ENCODE measurements at regions not wholly inside any gene's neighbourhood (a gene's known extent, or its start where the extent isn't known, plus 50 kb on each side); places are given as distances from the start of the nearest gene placed in this dataset.

GRCh38 chr6:168968228-168968627, 285.4 kb downstream of the THBS2 start:
- no peak for TF ChIP-seq CTCF (IDR thresholded peaks at IDR 0.05; ENCODE audit: insufficient read depth, low read depth, low read length, missing control alignments)
- no peak overlapping the region for H3K4me3 ChIP-seq (ENCODE audit: low read length)
- peak; percentile 1 for DNase-seq (ENCODE audit: low read depth)

GRCh38 chr6:168967281-168967925, 286.2 kb downstream of the THBS2 start:
- TF ChIP-seq CTCF (IDR thresholded peaks at IDR 0.05; ENCODE audit: insufficient read depth, low read depth, low read length, missing control alignments) = no peak
- no peak for DNase-seq (ENCODE audit: low read depth)
- no peak overlapping the region for H3K4me3 ChIP-seq (ENCODE audit: low read length)

GRCh38 chr6:168964138-168964835, 289.4 kb downstream of the THBS2 start:
- H3K4me3 ChIP-seq (ENCODE audit: low read length) = no peak overlapping the region
- DNase-seq (ENCODE audit: low read depth) = no peak
- TF ChIP-seq CTCF (IDR thresholded peaks at IDR 0.05; ENCODE audit: insufficient read depth, low read depth, low read length, missing control alignments) = no peak

- DNase-seq (ENCODE audit: low read depth) = no peak
- TF ChIP-seq CTCF (IDR thresholded peaks at IDR 0.05; ENCODE audit: insufficient read depth, low read depth, low read length, missing control alignments) = no peak
- no peak overlapping the region for H3K4me3 ChIP-seq (ENCODE audit: low read length)
Measured at GRCh38 chr6:168962886-168963285, 290.8 kb downstream of the THBS2 start.

- TF ChIP-seq CTCF (IDR thresholded peaks at IDR 0.05; ENCODE audit: insufficient read depth, low read depth, low read length, missing control alignments) = no peak
- no peak for DNase-seq (ENCODE audit: low read depth)
- no peak overlapping the region for H3K4me3 ChIP-seq (ENCODE audit: low read length)
Measured at GRCh38 chr6:168961264-168961656, 292.4 kb downstream of the THBS2 start.

- no peak for TF ChIP-seq CTCF (IDR thresholded peaks at IDR 0.05; ENCODE audit: insufficient read depth, low read depth, low read length, missing control alignments)
- no peak for DNase-seq (ENCODE audit: low read depth)
- H3K4me3 ChIP-seq (ENCODE audit: low read length) = no peak overlapping the region
Measured at GRCh38 chr6:168960551-168961263, 292.9 kb downstream of the THBS2 start.

All from epithelial cell of esophagus (primary cell).